GM20000 (cell line): ENCODE measurements at regions not wholly inside any gene's neighbourhood (a gene's known extent, or its start where the extent isn't known, plus 50 kb on each side); places are given as distances from the start of the nearest gene placed in this dataset.

Experiments
- DNase-seq: peaks from one replicate; pipeline ENCODE4 v3.0.0; 2012; ENCODE audit warnings: low spot score
- CTCF ChIP-seq: IDR thresholded peaks from 2 replicates; pipeline ENCODE4 v1.5.1; 2012; ENCODE audit warnings: mild to moderate bottlenecking, control low read depth; ENCODE audit errors: extremely low read depth, missing control alignments

DNA sequence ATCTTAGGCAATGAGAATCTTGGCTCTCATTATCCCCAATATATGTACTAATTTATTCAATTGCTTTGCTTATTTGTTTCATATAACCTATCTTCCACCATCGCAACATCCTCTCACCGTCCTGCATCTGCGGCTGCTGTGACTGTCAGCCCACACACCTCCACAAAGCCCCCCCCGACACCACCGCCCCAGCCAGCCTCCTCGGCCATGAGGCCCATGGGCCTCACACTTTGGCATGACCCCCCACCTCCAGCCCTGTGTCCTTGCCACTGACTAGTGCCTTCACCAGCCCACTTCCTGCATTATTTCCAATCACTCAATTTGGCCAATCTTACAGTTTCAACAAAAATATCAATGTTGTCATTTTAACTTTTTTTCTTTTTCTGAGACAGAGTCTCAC lies 60.7 kb upstream of the TOX2 start:
- DNase-seq: no peak
- no peak for TF ChIP-seq CTCF

- no peak for DNase-seq
- TF ChIP-seq CTCF: no peak
Observed at GRCh38 chr20:43853174-43853803, 61.4 kb upstream of the TOX2 start.

DNA sequence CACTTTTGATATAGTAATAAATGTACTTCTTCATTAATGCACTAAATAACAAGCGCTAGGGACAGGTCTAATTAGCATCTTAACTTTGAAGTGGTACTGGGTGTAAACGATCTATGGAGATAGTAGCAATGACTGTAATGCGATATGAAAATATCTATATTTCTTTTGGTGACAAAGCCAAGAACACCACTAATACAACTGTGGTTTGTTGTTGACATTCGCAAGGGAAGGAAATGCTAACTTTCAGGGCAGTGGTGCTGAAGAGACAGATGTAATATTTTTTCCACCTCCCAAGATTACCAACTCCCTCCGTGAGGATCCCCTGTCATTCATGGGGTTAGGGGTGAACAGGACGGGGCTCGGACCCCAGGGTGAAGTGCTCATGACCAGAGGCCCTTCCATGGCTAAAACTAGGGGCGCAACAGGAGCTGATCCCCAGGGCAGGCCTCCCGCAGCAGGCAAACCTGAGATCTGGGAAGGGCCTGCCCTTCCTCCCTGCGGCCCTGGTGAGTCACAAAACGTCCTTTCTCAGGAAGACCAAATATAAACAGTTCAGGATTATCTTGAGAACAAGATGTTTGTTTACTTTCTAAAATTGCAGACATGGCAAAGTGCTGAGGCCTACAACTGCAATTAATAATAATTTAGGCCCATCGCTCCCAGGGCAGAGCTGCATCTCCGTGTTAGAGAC lies 65.0 kb upstream of the TOX2 start:
- no peak for DNase-seq

DNA sequence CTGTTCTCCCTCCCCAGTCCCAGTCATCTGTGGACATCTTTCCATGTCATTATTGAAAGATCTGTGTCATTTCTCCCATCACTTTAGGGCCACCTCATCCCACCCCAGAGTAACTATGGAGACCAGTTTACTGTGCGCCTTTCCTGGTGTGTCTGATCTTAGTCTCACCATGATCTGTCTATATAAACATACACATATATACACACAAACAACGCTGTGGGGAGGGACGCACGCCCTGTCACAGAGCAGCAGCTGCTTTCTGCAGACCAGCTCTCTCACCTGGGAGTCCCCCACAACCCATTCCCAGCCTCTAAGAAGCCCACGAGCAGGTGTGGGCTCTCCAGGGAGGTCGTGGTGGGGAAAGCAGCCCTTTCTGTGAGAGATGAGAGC lies 68.1 kb upstream of the TOX2 start:
- no peak for DNase-seq

More for the DNA sequence above, 65.0 kb upstream of the TOX2 start:
- no peak for TF ChIP-seq CTCF

GRCh38 chr20:43844778-43845614 lies 69.7 kb upstream of the TOX2 start:
- TF ChIP-seq CTCF: no peak

More for the DNA sequence above, 68.1 kb upstream of the TOX2 start:
- no peak for TF ChIP-seq CTCF

GRCh38 chr20:43843965-43844660 lies 70.5 kb upstream of the TOX2 start:
- DNase-seq: no peak
- TF ChIP-seq CTCF: no peak

More at GRCh38 chr20:43844778-43845614, 69.7 kb upstream of the TOX2 start:
- DNase-seq: no peak
